ENCODE measurements at regions not wholly inside any gene's neighbourhood (a gene's known extent, or its start where the extent isn't known, plus 50 kb on each side); places are given as distances from the start of the nearest gene placed in this dataset.

- TF ChIP-seq POLR2A (IDR thresholded peaks at IDR 0.05; ENCODE audit: low read length) = no peak
- TF ChIP-seq GATA1 (IDR thresholded peaks at IDR 0.05; ENCODE audit: low read depth, low read length) = no peak
These were observed 141.4 kb downstream of the MTX3 start for GRCh38 chr5:79849486-79850315.

All from erythroblast (primary cell).